CD8-positive, alpha-beta memory T cell (primary cell): ENCODE measurements at regions not wholly inside any gene's neighbourhood (a gene's known extent, or its start where the extent isn't known, plus 50 kb on each side); places are given as distances from the start of the nearest gene placed in this dataset.

Source experiments
- CTCF ChIA-PET: fragments of 350-600 bp; sonication (Branson Sonifier 250); formaldehyde crosslinking; loops from one replicate; lab custom pipeline; 2021; ENCODE audit warnings: antibody characterized with exemption; lab: Charles Lee
- POLR2A ChIA-PET: fragments of 350-600 bp; sonication (Branson Sonifier 250); formaldehyde crosslinking; loops from one replicate; lab custom pipeline; 2021; ENCODE audit warnings: antibody characterized with exemption; lab: Charles Lee
- DNase-seq, 5 donors: peaks; one replicate each; pipeline versions ENCODE4 v3.0.0 to v3.0.0-alpha.2; 2020 to 2022; ENCODE audit warnings: mixed read lengths in 1 of 5
- H3K27ac ChIP-seq: one replicate; pipeline ENCODE4 v1.7.0; 2013; ENCODE audit warnings: low read depth, mild to moderate bottlenecking, low read length, moderate library complexity
- H3K27me3 ChIP-seq: 2 replicates; pipeline ENCODE4 v1.7.0; 2013; ENCODE audit warnings: low read length, mild to moderate bottlenecking; ENCODE audit not compliant: insufficient read depth, poor library complexity, severe bottlenecking
- H3K36me3 ChIP-seq: 2 replicates; pipeline ENCODE4 v1.7.0; 2013; ENCODE audit warnings: mild to moderate bottlenecking, low read length, moderate library complexity; ENCODE audit not compliant: insufficient read depth
- H3K4me1 ChIP-seq: 2 replicates; pipeline ENCODE4 v1.7.0; 2013; ENCODE audit warnings: mild to moderate bottlenecking, low read length, moderate library complexity; ENCODE audit not compliant: insufficient read depth
- H3K4me3 ChIP-seq: 2 replicates; pipeline ENCODE4 v1.7.0; 2013; ENCODE audit warnings: mild to moderate bottlenecking, low read length
- H3K9me3 ChIP-seq: 2 replicates; pipeline ENCODE4 v1.7.0; 2013; ENCODE audit warnings: mild to moderate bottlenecking, low read length
- H3K27ac Mint-ChIP-seq, 8 donors: one replicate each; pipeline ENCODE4 v1.8.0; 2020 to 2021; ENCODE audit warnings: mixed read lengths in 8 of 8, mild to moderate bottlenecking in 6 of 8, inconsistent platforms in 3 of 8, moderate library complexity in 3 of 8
- H3K27me3 Mint-ChIP-seq, 2 donors: one replicate each; pipeline ENCODE4 v1.8.0; 2020 to 2021; ENCODE audit warnings: mixed read lengths in 2 of 2, mild to moderate bottlenecking in 1 of 2, moderate library complexity in 1 of 2
- H3K36me3 Mint-ChIP-seq, 3 donors: one replicate each; pipeline ENCODE4 v1.8.0; 2020 to 2021; ENCODE audit warnings: mixed read lengths in 3 of 3, inconsistent platforms in 1 of 3, mild to moderate bottlenecking in 1 of 3
- H3K4me1 Mint-ChIP-seq, 3 donors: one replicate each; pipeline ENCODE4 v1.8.0; 2020 to 2021; ENCODE audit warnings: mixed read lengths in 3 of 3, inconsistent platforms in 1 of 3, mild to moderate bottlenecking in 1 of 3
- H3K4me3 Mint-ChIP-seq, 7 donors: one replicate each; pipeline ENCODE4 v1.8.0; 2020 to 2021; ENCODE audit warnings: mixed read lengths in 7 of 7, mild to moderate bottlenecking in 6 of 7, moderate library complexity in 4 of 7, inconsistent platforms in 2 of 7
- H3K9me3 Mint-ChIP-seq, 5 donors: one replicate each; pipeline ENCODE4 v1.8.0; 2020 to 2022; ENCODE audit warnings: mixed read lengths in 5 of 5, mild to moderate bottlenecking in 3 of 5, moderate library complexity in 2 of 5, inconsistent platforms in 1 of 5

DNA sequence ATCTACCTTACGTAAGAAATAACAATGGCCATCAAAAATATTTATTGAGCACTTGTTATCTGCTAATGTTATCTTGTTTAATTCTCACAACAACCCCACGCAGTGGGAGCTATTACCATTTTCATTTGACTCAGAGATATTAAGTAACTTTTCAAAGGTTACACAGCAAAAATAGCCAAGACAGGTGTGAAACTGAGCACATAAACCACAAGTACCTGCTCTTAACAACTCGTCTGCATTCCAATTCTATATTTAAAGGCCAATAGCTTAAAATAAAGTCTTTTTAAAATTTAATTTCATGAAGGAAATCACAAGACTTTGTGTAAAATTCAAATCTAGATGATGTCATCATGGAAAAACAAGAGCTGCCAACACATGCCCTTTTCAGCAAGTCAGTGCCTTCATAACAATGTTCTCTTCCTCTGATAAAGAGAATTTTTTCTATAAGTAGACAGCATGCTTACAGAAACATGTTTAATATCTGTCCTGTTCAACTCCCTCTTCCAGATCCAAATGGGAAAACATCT is 111.6 kb downstream of the MED10 start:
- Histone ChIP-seq H3K36me3 (no peaks in the 10 kb centered on the region), H3K4me1 (no peaks in the 10 kb centered on the region), H3K9me3 (no peaks in the 10 kb centered on the region), H3K27ac (no peak overlapping the region), H3K4me3 (no peak overlapping the region), H3K27me3 (no peaks in the 10 kb centered on the region)
- Mint-ChIP-seq H3K27me3 (peaks cover 3% of the 10 kb centered on the region in 2 donors), H3K27ac (no peak overlapping the region), H3K4me3 (no peak overlapping the region), H3K4me1 (no peaks in the 10 kb centered on the region), H3K36me3 (no peaks in the 10 kb centered on the region), H3K9me3 (peaks cover 0 to 5% (median 0%) of the 10 kb centered on the region in 5 donors)
- CTCF ChIA-PET: no interaction called here
- no peak for DNase-seq
- POLR2A ChIA-PET: no interaction called here

DNA sequence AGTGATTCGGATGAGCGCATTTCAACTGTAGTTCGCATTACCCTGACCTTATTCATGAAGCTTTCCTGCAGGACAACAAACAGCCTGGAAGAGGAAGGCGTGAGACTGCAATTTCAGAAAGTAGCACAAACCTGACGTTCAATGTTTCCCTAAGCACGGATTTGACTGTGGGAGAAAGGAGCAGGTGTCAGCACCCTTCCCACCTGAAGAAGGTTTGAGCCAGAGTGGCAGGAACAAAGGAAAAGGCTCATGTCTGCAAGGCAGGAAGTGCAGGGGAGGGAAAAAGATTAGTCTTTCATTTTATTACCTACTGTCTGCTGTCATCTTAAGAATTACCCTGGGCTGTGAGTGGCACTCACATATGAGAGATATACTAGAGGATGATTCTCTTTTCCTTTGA is 114.0 kb downstream of the MED10 start:
- no peaks in the 10 kb centered on the region for H3K9me3 ChIP-seq
- H3K27me3 Mint-ChIP-seq: peaks cover 8 to 11% of the 10 kb centered on the region in 2 donors
- no peak overlapping the region for H3K4me3 ChIP-seq
- no peaks in the 10 kb centered on the region for H3K4me1 Mint-ChIP-seq
- no peaks in the 10 kb centered on the region for H3K4me1 ChIP-seq
- H3K36me3 Mint-ChIP-seq: no peaks in the 10 kb centered on the region
- no peak overlapping the region for H3K27ac ChIP-seq
- H3K4me3 Mint-ChIP-seq: no peak overlapping the region
- POLR2A ChIA-PET: no interaction called here
- CTCF ChIA-PET: no interaction called here
- DNase-seq: no peak
- H3K9me3 Mint-ChIP-seq: peaks cover 0 to 2% (median 0%) of the 10 kb centered on the region in 5 donors
- H3K27ac Mint-ChIP-seq: no peak overlapping the region
- no peaks in the 10 kb centered on the region for H3K27me3 ChIP-seq
- H3K36me3 ChIP-seq: no peaks in the 10 kb centered on the region

GRCh38 chr5:6262651-6263363 is 115.5 kb downstream of the MED10 start:
- Histone ChIP-seq H3K27me3 (no peaks in the 10 kb centered on the region), H3K4me1 (no peaks in the 10 kb centered on the region), H3K4me3 (no peak overlapping the region), H3K36me3 (no peaks in the 10 kb centered on the region), H3K27ac (no peak overlapping the region), H3K9me3 (no peaks in the 10 kb centered on the region)
- Mint-ChIP-seq H3K36me3 (no peaks in the 10 kb centered on the region), H3K4me1 (no peaks in the 10 kb centered on the region), H3K27ac (no peak overlapping the region), H3K9me3 (peaks cover 0 to 8% (median 0%) of the 10 kb centered on the region in 5 donors), H3K27me3 (peaks cover 10 to 18% of the 10 kb centered on the region in 2 donors), H3K4me3 (no peak overlapping the region)
- DNase-seq: no peak
- POLR2A ChIA-PET: no interaction called here
- CTCF ChIA-PET: no interaction called here

DNA sequence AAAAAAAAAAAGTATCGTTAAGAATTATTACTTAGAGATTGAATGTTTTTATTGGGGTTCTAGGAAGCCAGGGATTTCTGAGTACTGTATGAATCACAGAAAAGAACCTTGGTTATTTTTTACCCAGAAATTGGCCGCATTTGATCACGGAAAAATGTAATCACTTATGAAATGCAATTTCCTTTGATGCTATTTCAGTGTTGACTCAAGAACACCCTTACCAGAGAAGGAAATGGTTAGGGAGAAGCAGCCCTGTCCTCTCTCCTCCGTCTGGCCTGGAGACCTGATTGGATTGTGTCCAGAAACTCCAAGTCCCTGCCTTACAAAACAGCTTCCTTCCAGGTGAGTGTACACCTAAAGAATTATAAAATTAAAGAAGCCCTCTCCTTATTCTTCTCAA is 116.7 kb downstream of the MED10 start:
- Mint-ChIP-seq H3K27me3 (peaks cover 10 to 23% of the 10 kb centered on the region in 2 donors), H3K4me1 (no peaks in the 10 kb centered on the region), H3K9me3 (peaks cover 0 to 8% (median 0%) of the 10 kb centered on the region in 5 donors), H3K27ac (no peak overlapping the region), H3K36me3 (no peaks in the 10 kb centered on the region), H3K4me3 (no peak overlapping the region)
- H3K4me3 ChIP-seq: no peak overlapping the region
- no peaks in the 10 kb centered on the region for H3K9me3 ChIP-seq
- H3K27ac ChIP-seq: no peak overlapping the region
- H3K36me3 ChIP-seq: no peaks in the 10 kb centered on the region
- ChIA-PET CTCF (no interaction called here), POLR2A (no interaction called here)
- no peaks in the 10 kb centered on the region for H3K4me1 ChIP-seq
- no peaks in the 10 kb centered on the region for H3K27me3 ChIP-seq
- DNase-seq: no peak

DNA sequence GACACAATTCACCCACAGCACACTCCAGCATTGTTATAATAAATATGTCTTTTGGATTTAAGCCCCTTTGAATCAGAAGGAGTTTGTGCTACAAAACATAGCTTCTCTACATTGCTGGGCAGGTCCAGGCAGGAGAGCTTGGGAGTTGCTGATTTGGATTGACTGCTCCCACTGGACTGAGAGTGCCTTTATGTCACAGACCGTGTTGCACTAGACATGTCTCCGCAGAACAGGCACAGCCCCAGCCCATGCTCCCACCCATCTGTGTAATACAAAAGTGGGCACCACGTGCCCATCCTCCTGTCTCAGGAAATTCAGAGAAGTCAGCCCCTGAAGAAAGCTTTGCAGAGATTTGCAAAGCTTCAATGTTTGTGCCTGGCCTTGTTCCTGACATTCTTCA is 117.1 kb downstream of the MED10 start:
- Mint-ChIP-seq H3K4me3 (no peak overlapping the region), H3K4me1 (no peaks in the 10 kb centered on the region), H3K27me3 (peaks cover 10 to 23% of the 10 kb centered on the region in 2 donors), H3K36me3 (no peaks in the 10 kb centered on the region), H3K27ac (no peak overlapping the region), H3K9me3 (peaks cover 0 to 9% (median 0%) of the 10 kb centered on the region in 5 donors)
- Histone ChIP-seq H3K4me3 (no peak overlapping the region), H3K4me1 (no peaks in the 10 kb centered on the region), H3K27me3 (no peaks in the 10 kb centered on the region), H3K27ac (no peak overlapping the region), H3K9me3 (no peaks in the 10 kb centered on the region), H3K36me3 (no peaks in the 10 kb centered on the region)
- ChIA-PET POLR2A (no interaction called here), CTCF (no interaction called here)
- DNase-seq: no peak

GRCh38 chr5:6260846-6261245 is 117.5 kb downstream of the MED10 start:
- no peak overlapping the region for H3K4me3 Mint-ChIP-seq
- POLR2A ChIA-PET: no interaction called here

DNA sequence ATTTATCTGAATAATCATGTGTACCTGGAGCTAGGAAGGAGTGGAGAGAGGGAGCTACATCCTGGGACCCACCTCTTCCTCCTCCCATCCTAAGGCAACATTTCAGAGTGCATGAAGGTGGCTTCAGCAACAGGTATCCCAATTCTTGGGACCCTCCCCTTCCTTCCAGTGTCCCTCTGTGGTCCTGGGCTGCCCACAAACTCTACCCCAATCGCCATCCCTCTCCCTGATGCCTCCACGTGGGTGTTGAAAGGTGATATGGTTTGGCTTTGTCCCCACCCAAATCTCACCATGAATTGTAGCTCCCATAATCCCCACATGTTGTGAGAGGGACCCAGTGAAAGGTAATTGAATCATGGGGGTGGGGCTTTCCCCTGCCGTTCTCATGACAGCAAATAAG is 121.4 kb downstream of the MED10 start:
- CTCF ChIA-PET: no interaction called here
- H3K4me3 Mint-ChIP-seq: no peak overlapping the region

More at GRCh38 chr5:6260846-6261245, 117.5 kb downstream of the MED10 start:
- H3K4me1 Mint-ChIP-seq: no peaks in the 10 kb centered on the region
- CTCF ChIA-PET: no interaction called here
- H3K27me3 Mint-ChIP-seq: peaks cover 10 to 23% of the 10 kb centered on the region in 2 donors
- peaks cover 0 to 12% (median 0%) of the 10 kb centered on the region in 5 donors for H3K9me3 Mint-ChIP-seq
- H3K27ac ChIP-seq: no peak overlapping the region
- H3K27ac Mint-ChIP-seq: no peak overlapping the region
- no peaks in the 10 kb centered on the region for H3K27me3 ChIP-seq
- no peak overlapping the region for H3K4me3 ChIP-seq
- H3K36me3 Mint-ChIP-seq: no peaks in the 10 kb centered on the region
- no peaks in the 10 kb centered on the region for H3K36me3 ChIP-seq
- no peaks in the 10 kb centered on the region for H3K4me1 ChIP-seq
- no peaks in the 10 kb centered on the region for H3K9me3 ChIP-seq
- DNase-seq: no peak

GRCh38 chr5:6255956-6256355 is 122.4 kb downstream of the MED10 start:
- Histone ChIP-seq H3K36me3 (no peaks in the 10 kb centered on the region), H3K9me3 (no peaks in the 10 kb centered on the region), H3K27ac (no peak overlapping the region), H3K27me3 (no peaks in the 10 kb centered on the region), H3K4me3 (no peak overlapping the region), H3K4me1 (no peaks in the 10 kb centered on the region)
- H3K4me3 Mint-ChIP-seq: no peak overlapping the region
- H3K4me1 Mint-ChIP-seq: no peaks in the 10 kb centered on the region
- ChIA-PET CTCF (no interaction called here), POLR2A (no interaction called here)
- H3K9me3 Mint-ChIP-seq: peaks cover 2 to 12% (median 3%) of the 10 kb centered on the region in 5 donors
- H3K27ac Mint-ChIP-seq: no peak overlapping the region
- H3K36me3 Mint-ChIP-seq: no peaks in the 10 kb centered on the region
- peaks cover 8 to 26% of the 10 kb centered on the region in 2 donors for H3K27me3 Mint-ChIP-seq
- no peak for DNase-seq

More for the DNA sequence above, 121.4 kb downstream of the MED10 start:
- POLR2A ChIA-PET: no interaction called here
- H3K27ac ChIP-seq: no peak overlapping the region
- DNase-seq: no peak
- Mint-ChIP-seq H3K27me3 (peaks cover 8 to 26% of the 10 kb centered on the region in 2 donors), H3K4me1 (no peaks in the 10 kb centered on the region), H3K36me3 (no peaks in the 10 kb centered on the region), H3K27ac (no peak overlapping the region), H3K9me3 (peaks cover 0 to 12% (median 3%) of the 10 kb centered on the region in 5 donors)
- H3K4me3 ChIP-seq: no peak overlapping the region
- H3K27me3 ChIP-seq: no peaks in the 10 kb centered on the region
- H3K4me1 ChIP-seq: no peaks in the 10 kb centered on the region
- no peaks in the 10 kb centered on the region for H3K36me3 ChIP-seq
- H3K9me3 ChIP-seq: no peaks in the 10 kb centered on the region
